ENCODE measurements at regions not wholly inside any gene's neighbourhood (a gene's known extent, or its start where the extent isn't known, plus 50 kb on each side); places are given as distances from the start of the nearest gene placed in this dataset.

DNA sequence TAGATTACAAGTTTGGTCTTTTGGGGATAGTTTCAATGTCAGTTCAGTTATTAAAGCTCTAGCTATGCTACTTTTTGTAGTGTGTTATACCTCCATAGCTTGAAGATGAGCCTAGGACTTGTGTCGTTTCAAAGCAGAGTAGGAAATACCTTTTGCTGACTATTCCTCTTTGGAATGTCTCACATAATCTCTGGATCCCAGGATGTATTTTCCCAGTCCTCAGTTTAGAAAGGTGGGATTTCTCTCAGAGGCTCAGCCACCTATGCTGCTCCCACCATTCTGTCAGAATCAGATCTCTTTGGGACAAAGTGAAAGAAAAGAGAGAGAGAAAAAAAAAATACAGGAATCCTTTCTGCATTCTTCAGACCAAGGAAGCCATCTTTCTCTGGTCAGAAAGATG lies 567.5 kb upstream of the IMPG1 start:
- Histone ChIP-seq H3K4me1 (ENCODE audit: insufficient read depth, low read length, poor library complexity, severe bottlenecking) (no peaks in the 10 kb centered on the region), H3F3A (ENCODE audit: low read depth) (no peaks in the 10 kb centered on the region), H3K9ac (ENCODE audit: low read depth, low read length, poor library complexity, severe bottlenecking) (no peak overlapping the region), H4K20me1 (ENCODE audit: insufficient read depth, low read length, poor library complexity, severe bottlenecking) (no peaks in the 10 kb centered on the region), H3K4me3 (ENCODE audit: low read length, poor library complexity, severe bottlenecking) (no peak overlapping the region), H2AFZ (ENCODE audit: low read length) (no peak overlapping the region), H3K36me3 (ENCODE audit: insufficient read depth, low read length) (no peaks in the 10 kb centered on the region), H3K27me3 (ENCODE audit: insufficient read depth, low read length, poor library complexity, severe bottlenecking) (no peaks in the 10 kb centered on the region), H3K9me2 (replicated peaks; ENCODE audit: low read depth, low read length) (no peaks in the 10 kb centered on the region), H3K79me2 (ENCODE audit: insufficient read depth, low read length) (no peaks in the 10 kb centered on the region), H3K4me2 (ENCODE audit: low read depth, low read length, poor library complexity, severe bottlenecking) (no peak overlapping the region), H3K9me3 (ENCODE audit: insufficient read depth, low read depth, low read length) (no peaks in the 10 kb centered on the region)
- TF ChIP-seq, protein P1, sequence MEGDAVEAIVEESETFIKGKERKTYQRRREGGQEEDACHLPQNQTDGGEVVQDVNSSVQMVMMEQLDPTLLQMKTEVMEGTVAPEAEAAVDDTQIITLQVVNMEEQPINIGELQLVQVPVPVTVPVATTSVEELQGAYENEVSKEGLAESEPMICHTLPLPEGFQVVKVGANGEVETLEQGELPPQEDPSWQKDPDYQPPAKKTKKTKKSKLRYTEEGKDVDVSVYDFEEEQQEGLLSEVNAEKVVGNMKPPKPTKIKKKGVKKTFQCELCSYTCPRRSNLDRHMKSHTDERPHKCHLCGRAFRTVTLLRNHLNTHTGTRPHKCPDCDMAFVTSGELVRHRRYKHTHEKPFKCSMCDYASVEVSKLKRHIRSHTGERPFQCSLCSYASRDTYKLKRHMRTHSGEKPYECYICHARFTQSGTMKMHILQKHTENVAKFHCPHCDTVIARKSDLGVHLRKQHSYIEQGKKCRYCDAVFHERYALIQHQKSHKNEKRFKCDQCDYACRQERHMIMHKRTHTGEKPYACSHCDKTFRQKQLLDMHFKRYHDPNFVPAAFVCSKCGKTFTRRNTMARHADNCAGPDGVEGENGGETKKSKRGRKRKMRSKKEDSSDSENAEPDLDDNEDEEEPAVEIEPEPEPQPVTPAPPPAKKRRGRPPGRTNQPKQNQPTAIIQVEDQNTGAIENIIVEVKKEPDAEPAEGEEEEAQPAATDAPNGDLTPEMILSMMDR (conservative IDR thresholded peaks at IDR 0.05; ENCODE audit: low read length) = no peak
- no peak for TF ChIP-seq EZH2phosphoT487 (IDR thresholded peaks at IDR 0.05; ENCODE audit: borderline replicate concordance)

DNA sequence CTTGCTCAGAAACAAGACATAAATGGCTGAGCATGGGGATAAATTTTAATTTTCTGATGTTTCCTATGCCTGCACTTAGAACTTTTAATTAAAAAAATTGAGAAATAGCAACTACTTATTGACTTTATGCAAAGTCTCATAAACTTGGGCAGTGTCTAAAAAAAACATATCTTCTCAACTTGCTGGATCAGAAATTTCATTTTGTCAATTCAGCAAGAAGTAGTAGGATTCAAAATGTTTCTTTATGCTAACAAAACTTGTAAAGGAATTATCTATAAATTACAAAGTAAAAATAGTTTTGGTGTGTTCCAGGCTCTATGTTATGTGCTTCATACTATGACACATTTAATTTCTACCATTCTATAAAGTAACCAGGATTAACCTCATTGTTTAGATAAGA lies 562.2 kb upstream of the IMPG1 start:
- Histone ChIP-seq H3K9me3 (ENCODE audit: insufficient read depth, low read depth, low read length) (no peaks in the 10 kb centered on the region), H3K4me2 (ENCODE audit: low read depth, low read length, poor library complexity, severe bottlenecking) (no peak overlapping the region), H3K4me3 (ENCODE audit: low read length, poor library complexity, severe bottlenecking) (no peak overlapping the region), H3K4me1 (ENCODE audit: insufficient read depth, low read length, poor library complexity, severe bottlenecking) (no peaks in the 10 kb centered on the region), H3K9ac (ENCODE audit: low read depth, low read length, poor library complexity, severe bottlenecking) (no peak overlapping the region), H3K79me2 (ENCODE audit: insufficient read depth, low read length) (no peaks in the 10 kb centered on the region), H3F3A (ENCODE audit: low read depth) (no peaks in the 10 kb centered on the region), H3K36me3 (ENCODE audit: insufficient read depth, low read length) (no peaks in the 10 kb centered on the region), H4K20me1 (ENCODE audit: insufficient read depth, low read length, poor library complexity, severe bottlenecking) (no peaks in the 10 kb centered on the region), H3K9me2 (replicated peaks; ENCODE audit: low read depth, low read length) (no peaks in the 10 kb centered on the region), H3K27me3 (ENCODE audit: insufficient read depth, low read length, poor library complexity, severe bottlenecking) (no peaks in the 10 kb centered on the region), H2AFZ (ENCODE audit: low read length) (no peak overlapping the region)
- TF ChIP-seq, protein P1 (conservative IDR thresholded peaks at IDR 0.05; ENCODE audit: low read length) = no peak
- no peak for TF ChIP-seq EZH2phosphoT487 (IDR thresholded peaks at IDR 0.05; ENCODE audit: borderline replicate concordance)

DNA sequence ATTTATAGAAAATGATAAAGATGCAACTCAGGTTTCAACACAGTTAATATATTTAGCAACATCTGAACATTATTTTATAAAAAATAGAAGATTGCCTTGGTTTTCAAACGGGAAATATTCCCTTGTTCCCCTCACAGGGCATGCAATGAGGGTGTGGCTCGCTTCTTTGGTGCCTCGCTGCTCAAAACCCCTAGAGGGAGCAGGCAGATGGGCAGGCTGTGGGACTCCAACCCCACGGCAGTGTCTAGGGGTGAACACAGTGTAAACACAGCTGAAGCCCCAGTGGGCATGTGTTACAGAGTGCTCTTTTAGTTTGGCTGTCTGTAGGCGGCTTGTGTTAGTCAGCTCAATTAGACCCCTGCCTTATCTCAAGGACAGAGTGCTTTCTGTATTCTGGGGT lies 560.8 kb upstream of the IMPG1 start:
- TF ChIP-seq, protein P1 (conservative IDR thresholded peaks at IDR 0.05; ENCODE audit: low read length) = no peak
- TF ChIP-seq EZH2phosphoT487 (IDR thresholded peaks at IDR 0.05; ENCODE audit: borderline replicate concordance) = no peak
- Histone ChIP-seq H3K4me2 (ENCODE audit: low read depth, low read length, poor library complexity, severe bottlenecking) (no peak overlapping the region), H3K9ac (ENCODE audit: low read depth, low read length, poor library complexity, severe bottlenecking) (no peak overlapping the region), H3K4me1 (ENCODE audit: insufficient read depth, low read length, poor library complexity, severe bottlenecking) (no peaks in the 10 kb centered on the region), H3K27me3 (ENCODE audit: insufficient read depth, low read length, poor library complexity, severe bottlenecking) (no peaks in the 10 kb centered on the region), H3F3A (ENCODE audit: low read depth) (no peaks in the 10 kb centered on the region), H3K9me2 (replicated peaks; ENCODE audit: low read depth, low read length) (no peaks in the 10 kb centered on the region), H3K4me3 (ENCODE audit: low read length, poor library complexity, severe bottlenecking) (no peak overlapping the region), H3K36me3 (ENCODE audit: insufficient read depth, low read length) (no peaks in the 10 kb centered on the region), H3K79me2 (ENCODE audit: insufficient read depth, low read length) (no peaks in the 10 kb centered on the region), H4K20me1 (ENCODE audit: insufficient read depth, low read length, poor library complexity, severe bottlenecking) (no peaks in the 10 kb centered on the region), H3K9me3 (ENCODE audit: insufficient read depth, low read depth, low read length) (no peaks in the 10 kb centered on the region), H2AFZ (ENCODE audit: low read length) (no peak overlapping the region)
